ENCODE measurements at regions not wholly inside any gene's neighbourhood (a gene's known extent, or its start where the extent isn't known, plus 50 kb on each side); places are given as distances from the start of the nearest gene placed in this dataset.
"Not testable (repeated sequence)": the region's sequence is repeated elsewhere in the genome, so short reads cannot be mapped to it uniquely, and the experiment has no call there.

DNA sequence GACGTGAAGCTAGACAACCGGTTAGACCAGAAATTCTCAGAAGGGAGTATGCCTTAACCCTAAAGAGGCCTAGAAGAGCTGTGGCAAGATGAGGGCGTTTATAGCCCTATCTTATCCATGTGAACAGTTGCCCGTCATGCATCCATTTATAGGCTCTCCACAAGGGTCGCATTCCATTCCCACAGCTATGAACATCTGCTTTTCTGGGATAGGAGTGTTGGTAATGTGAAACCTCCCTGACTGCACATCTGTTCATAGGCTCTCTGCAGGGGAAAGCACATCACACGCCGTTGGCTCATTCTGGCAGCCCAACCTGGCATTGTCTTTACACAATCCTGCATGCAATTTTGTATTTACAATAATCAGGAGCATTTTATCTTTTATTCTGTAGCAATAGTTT is 485.6 kb downstream of the ACTR3B start:
- not testable (repeated sequence) for DNase-seq

DNA sequence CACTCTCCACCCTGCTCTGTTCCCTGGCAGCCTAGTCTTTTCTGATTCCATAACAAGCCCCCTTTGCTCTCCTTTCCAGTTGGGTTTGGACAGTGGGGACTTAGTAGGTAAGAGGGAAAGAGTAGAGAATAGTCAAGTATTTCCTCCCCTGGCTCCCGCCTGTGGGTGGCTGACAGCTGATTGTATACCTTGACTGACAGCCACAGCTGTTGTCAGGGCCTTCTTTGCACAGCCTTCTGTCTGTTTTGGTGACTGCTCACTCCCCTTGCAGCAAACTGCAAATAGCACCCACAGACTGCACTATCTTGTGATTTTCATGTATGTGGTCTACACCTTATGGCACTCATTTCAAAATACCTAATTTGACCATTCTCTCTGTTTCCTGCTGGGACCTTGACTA is 486.3 kb downstream of the ACTR3B start:
- no peak for DNase-seq

DNA sequence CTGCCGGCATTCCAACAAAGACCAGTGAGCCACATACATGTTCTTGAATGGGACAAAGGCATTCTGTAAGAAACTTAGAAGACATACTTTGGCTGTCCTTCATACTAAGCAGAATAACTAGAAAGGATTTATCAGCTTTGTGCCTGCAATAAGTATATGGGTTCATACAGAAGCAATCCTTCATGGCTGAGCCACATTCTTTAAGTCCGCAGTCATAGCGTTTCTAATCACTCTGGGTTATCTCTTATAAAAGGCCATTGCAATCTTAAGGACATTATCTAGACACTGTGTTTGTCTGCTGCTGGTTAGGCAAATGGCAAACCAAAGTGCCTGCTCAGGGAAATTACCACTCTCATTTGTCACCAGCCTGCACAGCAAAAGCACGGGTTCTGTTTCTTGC is 488.4 kb downstream of the ACTR3B start:
- no peak for DNase-seq

DNA sequence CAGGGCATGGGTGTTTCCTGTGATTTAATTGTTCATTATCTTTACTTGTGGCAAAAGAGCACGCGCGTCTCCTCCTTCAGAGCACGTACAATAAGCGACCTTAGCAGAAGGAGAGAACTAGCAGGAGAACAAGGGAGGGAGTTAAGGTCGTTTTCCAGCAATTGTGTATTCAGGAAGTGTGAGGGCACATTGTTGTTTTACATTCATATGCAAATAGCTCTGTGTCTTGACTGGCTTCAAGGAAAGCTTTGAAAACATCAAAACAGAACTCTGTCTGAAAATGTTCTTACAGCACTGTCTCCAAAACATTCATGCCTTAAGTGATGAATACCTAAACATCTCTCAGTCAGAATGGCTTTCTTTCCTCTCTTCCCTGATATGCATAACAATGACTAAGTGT is 499.1 kb downstream of the ACTR3B start:
- DNase-seq = no peak

DNA sequence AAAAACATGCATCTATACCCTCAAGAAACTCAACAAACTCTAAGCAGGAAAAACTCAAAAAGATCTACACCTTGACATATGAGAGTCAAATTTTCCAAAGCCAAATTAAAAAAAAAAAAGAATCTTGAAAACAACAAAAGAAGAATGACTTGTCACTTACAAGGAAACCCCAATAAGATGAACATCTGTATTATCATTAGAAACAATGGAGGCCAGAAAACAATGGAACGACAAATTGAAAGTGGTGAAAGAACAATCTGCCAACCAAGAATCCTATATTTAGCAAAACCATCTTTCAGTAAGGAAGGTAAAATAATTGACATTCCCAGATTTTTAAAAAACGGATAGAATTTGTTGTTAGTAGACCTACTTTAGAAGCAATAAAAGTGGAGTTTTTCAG is 516.8 kb downstream of the ACTR3B start:
- no peak for DNase-seq

DNA sequence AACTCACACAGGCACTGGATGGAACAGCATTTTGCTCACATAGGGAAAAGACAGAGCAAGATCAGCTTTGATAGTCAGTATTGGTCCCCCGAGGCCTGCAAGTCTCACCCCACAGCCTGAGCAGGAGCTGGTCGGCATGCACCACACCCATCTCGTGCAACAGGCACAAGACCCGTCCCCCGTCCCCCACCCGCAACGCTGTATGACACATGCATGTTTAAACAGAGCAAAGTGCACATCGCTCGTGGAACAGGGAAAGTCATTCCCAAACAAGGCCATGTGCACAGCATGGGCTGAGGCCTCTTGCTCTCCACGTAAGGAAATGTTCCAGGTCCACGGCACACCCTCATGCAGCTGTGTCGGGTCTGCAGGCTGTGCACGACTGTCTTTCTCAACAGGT is 527.2 kb downstream of the ACTR3B start:
- DNase-seq = no peak

DNA sequence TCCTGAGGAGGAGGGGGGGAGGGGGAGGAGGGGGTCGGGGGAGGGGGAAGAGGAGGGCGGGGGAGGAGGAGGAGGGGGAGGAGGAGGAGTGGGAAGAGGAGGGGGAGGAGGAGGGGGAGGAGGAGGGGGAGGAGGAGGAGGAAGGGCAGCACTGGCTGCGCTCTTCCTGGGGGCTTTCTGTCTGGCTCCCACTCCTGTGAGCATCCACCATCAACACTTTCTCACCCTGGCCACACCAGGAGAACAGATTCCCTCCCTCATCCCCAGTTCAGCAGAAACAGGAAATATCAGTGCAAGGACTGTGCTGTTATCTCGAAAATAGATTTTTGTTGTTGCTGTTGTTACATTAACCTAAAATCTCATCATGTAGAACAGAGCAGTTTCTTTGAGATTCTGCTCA is 530.5 kb downstream of the ACTR3B start:
- no peak for DNase-seq

DNA sequence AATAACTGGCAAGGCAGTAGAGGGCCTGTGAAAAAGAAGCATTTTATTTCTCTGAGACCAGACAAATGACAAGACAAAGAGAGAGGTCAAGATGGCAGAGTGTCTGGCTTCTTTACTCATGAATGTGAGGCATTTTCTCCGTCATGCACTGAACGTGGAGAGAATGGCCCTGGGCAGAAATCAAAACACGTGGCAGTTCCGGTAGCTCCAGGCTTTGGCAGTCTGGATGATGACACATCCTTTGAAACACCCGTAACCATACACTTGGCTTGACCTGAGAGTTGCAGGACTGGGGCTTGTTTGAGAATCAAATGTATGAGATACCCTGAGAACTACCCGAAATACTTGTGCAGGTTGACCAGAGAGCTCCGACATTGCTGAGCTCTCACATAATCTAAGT is 537.6 kb downstream of the ACTR3B start:
- DNase-seq = no peak

DNA sequence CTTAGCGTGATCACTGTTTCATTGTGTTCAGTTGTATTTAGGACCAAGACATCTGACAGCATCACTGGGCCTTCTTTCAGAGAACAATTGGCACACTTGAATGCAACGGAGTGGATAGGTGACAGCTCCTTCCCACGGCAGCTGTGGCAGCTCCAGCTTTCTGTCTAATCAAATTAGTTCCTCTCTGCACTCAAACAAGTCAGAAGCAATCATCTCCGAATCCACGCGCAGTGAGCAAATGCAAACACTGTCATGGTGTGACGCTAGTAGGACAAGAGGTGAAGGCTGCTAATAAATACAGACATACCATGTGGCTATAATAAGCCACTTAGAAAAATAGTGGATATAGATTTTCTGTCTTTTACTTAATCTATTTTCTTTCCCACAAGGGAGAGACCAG is 542.4 kb downstream of the ACTR3B start:
- DNase-seq = no peak

DNA sequence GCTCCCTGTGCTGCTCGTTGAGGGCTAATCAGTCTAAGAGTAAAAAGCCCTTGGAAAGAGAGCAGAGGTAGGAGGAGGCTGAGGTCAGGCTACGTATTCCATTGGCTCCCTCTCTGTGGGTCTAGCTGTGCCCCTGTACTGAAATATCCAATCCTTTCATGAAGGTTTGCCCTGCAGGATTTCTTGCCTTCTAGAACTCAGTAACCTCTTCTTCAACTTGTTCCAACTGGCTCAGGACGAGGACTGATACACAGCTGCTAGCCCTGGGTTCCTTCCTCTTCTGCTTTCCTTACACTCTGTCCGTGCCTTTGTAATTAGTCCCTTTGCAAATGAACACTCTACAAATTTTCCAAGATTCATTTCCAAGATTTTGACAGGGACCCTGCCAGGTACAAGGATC is 560.5 kb downstream of the ACTR3B start:
- DNase-seq = no peak

DNA sequence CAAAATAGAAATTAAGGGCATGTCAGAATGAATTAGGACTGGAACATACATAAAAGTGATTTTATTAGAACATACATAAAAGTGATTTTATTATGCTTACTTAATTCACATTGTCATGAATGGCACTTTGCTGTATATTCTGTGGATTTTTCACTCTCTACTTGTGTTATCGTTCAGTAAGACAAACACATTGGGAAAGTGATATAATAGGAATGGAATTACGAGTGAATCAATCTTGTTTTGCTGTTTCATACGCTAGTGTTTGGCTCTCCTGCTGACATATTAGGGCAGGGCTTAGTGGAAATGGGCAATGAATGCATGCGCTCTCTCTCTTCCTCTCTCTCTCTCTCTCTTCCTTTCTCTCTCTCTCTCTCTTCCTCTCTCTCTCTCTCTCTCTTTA is 561.1 kb downstream of the ACTR3B start:
- no peak for DNase-seq

DNA sequence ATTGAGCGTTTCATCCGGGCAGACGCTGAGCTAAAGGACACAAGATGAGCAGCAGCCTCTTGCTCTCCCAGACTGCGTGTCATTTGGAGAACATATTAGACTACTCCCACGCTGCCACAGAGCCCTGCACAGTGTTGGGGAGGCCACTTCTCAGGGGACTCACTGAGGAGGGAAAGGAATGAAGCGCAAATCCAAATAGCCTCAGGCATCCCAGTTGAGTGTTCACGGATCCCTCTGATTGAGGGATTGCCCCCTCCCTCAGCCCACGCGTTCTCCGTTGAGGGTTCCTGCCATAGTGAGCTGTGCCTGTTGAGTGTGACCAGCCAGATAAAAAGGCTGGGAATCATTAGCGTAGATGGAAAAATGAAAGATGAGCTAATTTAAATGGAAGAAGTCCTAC is 563.4 kb downstream of the ACTR3B start:
- no peak for DNase-seq

DNA sequence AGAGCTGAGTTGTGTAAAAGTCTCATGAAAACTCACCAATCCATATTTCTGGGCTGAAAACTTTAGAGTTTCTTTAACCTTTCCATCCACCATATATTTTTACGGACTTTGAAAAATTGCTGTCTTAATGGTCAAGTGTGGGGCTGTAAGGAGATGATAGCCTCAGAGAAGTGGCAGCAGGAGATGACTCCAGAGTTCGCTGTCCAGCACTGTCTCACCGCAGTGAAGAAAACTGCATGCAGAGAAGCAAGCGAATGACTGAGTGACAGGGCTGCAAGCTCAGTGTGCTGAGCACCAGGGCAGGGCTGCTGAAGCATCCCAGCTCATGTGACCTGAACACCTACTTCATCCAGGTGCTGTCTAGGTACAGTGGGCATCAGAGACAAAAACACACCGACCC is 564.5 kb downstream of the ACTR3B start:
- no peak for DNase-seq

DNA sequence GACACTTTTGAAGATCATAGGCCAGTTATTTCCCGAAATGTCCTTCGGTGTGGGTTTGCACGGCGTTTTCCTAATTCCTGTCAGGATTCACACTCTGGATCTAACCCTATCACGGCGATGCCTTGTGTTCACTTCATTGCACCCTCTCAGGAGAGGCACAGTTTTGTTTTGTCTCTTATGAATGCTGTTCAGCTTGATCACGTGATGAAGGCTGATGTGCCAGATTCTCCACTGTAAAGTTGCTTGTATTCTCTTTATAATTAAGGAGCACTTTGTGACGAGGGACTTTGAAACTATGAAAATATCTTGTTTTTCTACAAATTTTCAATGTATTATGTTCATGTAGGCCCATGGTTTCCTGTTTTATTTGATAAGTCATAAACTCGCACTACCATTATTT is 568.1 kb downstream of the ACTR3B start:
- DNase-seq = no peak

DNA sequence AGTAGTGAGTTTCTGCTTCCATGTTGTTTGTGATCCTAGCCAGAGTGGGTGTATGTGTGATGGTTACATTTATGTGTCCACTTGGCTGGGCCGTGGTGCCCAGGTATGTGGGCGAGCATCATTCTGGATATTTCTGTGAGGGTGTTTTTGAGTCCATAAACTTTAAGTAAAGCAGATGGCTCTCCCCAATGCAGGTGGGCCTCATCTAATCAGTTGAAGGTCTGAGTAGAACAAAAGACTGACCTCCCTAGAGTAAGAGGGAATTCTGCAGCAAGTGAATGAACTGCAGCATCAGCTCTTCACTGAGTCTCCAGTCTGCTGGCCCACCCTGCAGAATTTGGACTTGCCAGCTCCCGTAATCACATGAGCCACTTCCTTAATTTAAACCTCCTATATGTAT is 571.9 kb downstream of the ACTR3B start:
- DNase-seq = no peak

DNA sequence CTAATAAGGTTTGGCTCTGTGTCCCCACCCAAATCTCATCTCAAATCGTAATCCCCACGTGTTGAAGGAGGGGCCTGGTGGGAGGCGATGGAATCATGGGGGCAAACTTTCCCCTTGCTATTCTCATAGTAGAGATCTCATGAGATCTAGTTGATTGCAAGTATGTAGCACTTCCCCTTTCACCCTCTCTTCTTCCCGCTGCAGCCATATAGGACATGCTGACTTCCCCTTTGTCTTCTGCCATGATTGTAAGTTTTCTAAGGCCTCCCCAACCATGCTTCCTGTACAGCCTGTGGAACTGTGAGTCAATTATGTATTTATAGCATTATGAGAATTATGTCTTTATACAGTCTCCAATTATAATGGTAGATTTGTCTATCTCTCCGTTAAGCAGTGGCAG is 594.5 kb downstream of the ACTR3B start:
- no peak for DNase-seq

DNA sequence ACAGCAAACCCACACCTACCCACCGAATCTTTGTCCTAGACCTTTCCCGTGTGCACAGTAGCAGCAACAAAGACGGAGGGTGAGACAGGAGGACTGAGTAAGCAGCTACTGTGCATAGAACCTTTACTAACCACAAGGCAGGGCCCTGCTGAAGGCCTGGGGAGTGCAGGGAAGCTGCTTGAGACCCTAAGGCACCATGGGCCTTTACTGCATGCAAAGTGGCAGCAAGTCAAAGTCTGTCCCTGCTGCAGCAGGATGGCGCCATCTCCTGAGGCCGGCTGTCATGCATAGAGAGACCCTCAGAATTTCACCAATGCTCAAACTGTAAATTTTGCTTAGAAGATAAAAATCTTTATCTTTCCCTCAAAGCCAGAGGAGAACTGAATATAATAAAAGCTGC is 610.5 kb downstream of the ACTR3B start:
- no peak for DNase-seq

DNA sequence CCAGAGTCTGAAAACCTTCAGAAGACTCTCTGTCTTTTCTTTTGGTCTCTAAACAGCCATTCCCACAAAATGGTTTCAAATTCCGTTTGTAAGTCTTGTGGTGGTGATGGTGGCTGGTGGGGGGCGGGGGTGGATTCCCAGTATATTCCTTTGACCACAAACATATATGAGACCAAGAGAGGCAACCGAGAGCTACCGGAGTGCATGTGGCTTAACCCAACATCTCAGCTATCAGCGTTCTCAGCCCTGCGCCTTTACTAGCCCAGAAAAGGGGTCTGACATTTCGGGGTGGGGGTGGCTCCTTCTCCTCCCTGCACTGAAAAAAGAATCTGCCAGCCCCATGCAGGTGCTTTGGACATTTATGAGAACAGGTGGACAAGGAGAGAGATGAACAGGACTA is 621.1 kb downstream of the ACTR3B start:
- no peak for DNase-seq

DNA sequence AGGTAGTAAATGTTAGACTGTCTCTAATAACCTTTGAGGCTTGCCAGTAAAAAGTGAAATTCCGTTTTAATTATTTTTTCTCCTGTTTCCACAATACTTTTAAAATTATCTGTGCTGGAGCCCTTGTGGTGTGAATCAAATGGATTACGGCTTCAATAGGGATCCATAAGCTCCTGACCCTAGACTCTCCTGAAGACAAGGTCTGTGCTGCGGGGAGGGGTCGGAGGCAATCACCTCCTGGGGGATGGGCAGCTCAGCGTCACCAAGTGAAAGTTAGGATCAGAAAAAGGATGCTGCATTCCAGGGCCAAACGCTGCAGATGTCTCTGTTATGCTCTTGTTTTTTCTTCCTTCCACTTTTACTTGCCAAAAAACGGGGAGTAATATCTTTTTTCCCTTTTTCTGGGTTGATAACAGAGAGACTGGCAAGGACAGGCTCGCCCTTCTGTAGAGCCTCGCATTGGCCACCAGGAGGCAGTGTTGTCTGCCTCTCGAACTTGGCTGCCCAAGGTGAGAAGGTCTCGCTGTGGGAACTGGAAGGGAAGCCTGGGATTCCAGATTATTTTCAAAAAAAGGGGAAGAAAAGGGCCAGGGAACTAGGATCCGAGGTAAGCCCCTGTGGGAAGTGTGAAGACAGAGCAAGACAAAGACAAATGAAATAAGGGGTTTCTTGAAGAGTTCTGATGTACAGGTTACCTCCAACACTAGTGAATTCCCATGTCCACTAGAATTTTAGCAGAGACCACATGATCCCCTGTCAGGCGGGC is 621.9 kb downstream of the ACTR3B start:
- peak; percentile 57 for DNase-seq

DNA sequence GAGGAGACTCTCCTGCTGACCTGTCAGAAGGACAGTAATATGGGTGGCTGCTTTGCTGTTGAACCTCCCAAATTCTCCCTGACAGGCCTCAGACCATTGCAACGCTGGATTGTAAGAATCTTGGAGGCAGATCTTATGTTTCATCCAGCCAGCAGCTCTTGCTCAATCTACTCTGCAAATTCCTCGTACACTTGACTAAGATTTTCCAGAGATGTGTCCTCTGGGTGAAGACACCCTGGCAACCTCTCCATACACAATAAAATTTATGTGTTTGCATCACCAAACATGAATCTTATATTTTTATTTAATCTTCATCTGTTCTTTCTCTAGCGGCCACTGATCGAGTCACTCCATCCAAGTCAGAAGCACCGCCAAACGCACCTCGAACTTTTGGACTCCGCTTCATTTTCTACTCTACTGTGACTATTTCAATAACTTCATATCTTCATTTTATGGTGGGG is 623.1 kb downstream of the ACTR3B start:
- no peak for DNase-seq

DNA sequence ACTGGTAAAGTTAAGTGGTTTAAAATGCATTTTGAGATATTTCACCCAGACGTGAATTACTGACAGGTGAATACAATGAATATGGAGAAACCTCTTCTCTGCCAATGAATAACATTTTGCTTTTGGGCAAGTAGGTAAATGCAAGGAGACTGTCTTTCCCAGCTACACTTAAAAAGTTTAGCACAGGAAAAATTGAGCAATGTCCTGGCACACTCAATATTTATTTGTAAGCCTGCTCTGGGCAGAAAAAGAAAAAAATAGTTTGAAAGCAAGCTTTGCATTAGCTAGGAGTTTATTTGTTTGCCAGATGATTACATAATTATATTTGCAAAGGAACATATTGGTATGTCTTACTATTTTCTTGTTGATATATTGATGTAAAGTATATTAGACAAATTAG is 624.2 kb downstream of the ACTR3B start:
- peak; percentile 0 for DNase-seq

DNA sequence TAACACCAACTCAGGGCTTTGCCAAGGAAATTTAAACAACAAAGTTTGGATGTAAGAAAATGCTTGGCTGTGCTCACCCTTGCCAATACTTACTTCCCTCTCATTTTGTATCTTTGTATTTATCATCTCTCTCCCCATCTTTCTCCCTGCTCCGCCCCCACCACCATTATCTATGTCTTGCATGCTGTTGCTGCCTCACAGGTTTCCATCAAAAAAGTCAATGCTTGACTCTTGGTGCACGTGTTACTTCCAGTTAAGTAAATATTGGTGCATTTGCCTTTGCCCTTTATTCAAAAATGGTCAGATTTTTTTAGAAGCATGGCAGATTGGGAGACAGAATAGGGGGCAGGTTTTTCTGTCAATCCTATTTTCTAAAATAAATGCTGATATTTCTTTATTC is 626.0 kb downstream of the ACTR3B start:
- DNase-seq = no peak

DNA sequence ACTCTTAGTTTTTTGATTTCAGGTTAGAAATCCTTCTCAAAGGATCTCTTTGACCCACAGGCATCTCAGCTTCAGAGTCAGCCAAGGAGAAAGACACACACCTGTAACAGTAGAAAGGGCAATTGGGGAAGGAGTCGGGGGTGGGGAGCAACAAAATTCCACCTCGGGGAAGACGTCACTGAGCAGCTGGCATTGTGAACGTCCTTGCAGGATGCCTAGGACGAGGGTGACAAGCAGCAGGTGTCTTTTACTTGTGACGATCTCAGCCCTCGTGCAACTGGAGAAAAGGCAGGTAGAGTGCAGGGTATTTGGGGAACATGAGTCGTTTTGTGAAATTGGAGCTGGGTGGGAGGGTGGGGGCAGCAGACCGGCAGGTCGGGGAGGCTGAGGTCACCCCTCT is 627.0 kb downstream of the ACTR3B start:
- no peak for DNase-seq

DNA sequence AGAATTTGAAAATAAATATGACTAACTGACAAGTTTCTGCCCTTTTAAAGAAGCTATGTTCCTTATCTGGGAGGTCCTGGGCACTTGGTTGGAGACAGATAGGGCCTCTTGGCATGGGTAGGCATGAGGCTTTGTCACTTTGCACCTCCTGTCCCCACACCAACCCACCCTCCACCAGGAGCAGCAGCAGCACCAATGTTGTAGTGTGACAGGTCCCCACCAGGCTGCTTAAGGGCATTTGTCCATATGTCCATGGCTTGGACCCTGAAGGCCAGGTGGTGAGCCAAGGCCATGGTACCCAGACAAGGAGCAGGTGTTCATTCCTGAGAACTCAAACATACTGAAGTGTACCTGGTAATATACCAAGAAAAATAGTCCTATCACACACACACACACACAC is 629.1 kb downstream of the ACTR3B start:
- DNase-seq = no peak

DNA sequence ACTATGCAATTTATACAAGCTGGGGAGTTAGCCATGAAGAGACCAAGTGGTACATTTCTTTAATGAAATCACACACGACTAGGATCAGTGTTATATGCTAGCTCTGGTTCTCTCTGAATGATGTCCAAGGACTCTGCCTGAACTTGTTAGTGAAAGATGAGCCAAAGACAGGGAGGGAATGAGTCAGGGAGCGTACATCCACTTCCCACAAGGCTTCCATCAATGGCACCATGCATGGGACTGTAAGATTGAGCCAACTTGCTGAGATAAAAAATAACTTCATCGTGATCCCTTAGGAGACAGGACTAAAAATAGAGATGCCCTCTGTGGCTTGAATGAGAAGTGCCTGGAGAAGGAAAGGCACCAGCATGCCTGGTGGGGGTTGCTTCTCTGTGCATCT is 629.7 kb downstream of the ACTR3B start:
- no peak for DNase-seq

DNA sequence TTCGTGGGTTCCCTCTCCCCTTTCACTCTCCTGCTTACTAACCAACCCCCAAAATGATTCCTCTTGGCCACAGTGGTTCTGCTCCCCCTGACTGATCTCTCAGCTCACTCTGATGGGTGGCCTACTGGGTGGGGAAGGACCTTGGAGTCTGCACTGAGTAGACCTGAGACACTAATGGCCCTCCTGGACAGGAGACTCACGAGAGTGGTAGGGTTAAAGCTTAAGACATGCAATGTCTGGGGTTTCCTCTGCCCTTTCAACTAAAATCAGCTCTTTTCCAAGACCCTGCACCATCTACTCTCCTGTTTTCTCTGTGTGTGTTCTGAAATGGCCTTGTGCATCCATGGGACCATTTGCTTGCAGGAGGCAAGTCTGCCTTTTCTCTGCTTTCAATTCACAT is 631.4 kb downstream of the ACTR3B start:
- no peak for DNase-seq
